ENCODE measurements at regions not wholly inside any gene's neighbourhood (a gene's known extent, or its start where the extent isn't known, plus 50 kb on each side); places are given as distances from the start of the nearest gene placed in this dataset.

- in situ Hi-C loops (cut with MboI; ENCODE audit: low sequenced_read_pairs), result no loop called here
- no peaks in the 10 kb centered on the region for H3K27me3 ChIP-seq (ENCODE audit: low read depth)
Observed at GRCh38 chr4:152155070-152155469, 380.8 kb downstream of the FBXW7 start.

GRCh38 chr4:152154433-152154832, 381.5 kb downstream of the FBXW7 start:
- no peaks in the 10 kb centered on the region for H3K9me3 ChIP-seq
- no peak overlapping the region for H3K4me3 ChIP-seq
- no peak for DNase-seq (ENCODE audit: low spot score in 2 of 2)
- no peaks in the 10 kb centered on the region for H3K27me3 ChIP-seq (ENCODE audit: low read depth)
- in situ Hi-C loops (cut with MboI; ENCODE audit: low sequenced_read_pairs), result no loop called here
- no peaks in the 10 kb centered on the region for H3K36me3 ChIP-seq (replicated peaks)
- H3K4me1 ChIP-seq, result no peaks in the 10 kb centered on the region

More at GRCh38 chr4:152155070-152155469, 380.8 kb downstream of the FBXW7 start:
- Histone ChIP-seq H3K36me3 (replicated peaks) (no peaks in the 10 kb centered on the region), H3K4me1 (no peaks in the 10 kb centered on the region), H3K9me3 (no peaks in the 10 kb centered on the region), H3K4me3 (no peak overlapping the region)
- DNase-seq (ENCODE audit: low spot score in 2 of 2), result no peak

- Histone ChIP-seq H3K4me1 (no peaks in the 10 kb centered on the region), H3K9me3 (no peaks in the 10 kb centered on the region), H3K4me3 (no peak overlapping the region), H3K36me3 (replicated peaks) (no peaks in the 10 kb centered on the region), H3K27me3 (ENCODE audit: low read depth) (no peaks in the 10 kb centered on the region)
- in situ Hi-C loops (cut with MboI; ENCODE audit: low sequenced_read_pairs), result no loop called here
- DNase-seq (ENCODE audit: low spot score in 2 of 2), result no peak
Observed at GRCh38 chr4:152153476-152154270, 382.2 kb downstream of the FBXW7 start.

GRCh38 chr4:152150214-152150613, 385.7 kb downstream of the FBXW7 start:
- in situ Hi-C loops (cut with MboI; ENCODE audit: low sequenced_read_pairs), result no loop called here
- no peak for DNase-seq (ENCODE audit: low spot score in 2 of 2)
- Histone ChIP-seq H3K9me3 (peaks cover 7% of the 10 kb centered on the region; the same call in 1 of the 2 replicates), H3K36me3 (replicated peaks) (no peaks in the 10 kb centered on the region), H3K27me3 (ENCODE audit: low read depth) (no peaks in the 10 kb centered on the region), H3K4me1 (no peaks in the 10 kb centered on the region), H3K4me3 (no peak overlapping the region)

GRCh38 chr4:152149745-152150144, 386.1 kb downstream of the FBXW7 start:
- no peaks in the 10 kb centered on the region for H3K36me3 ChIP-seq (replicated peaks)
- DNase-seq (ENCODE audit: low spot score in 2 of 2), result no peak
- no peaks in the 10 kb centered on the region for H3K27me3 ChIP-seq (ENCODE audit: low read depth)
- peaks cover 7% of the 10 kb centered on the region; the same call in 1 of the 2 replicates for H3K9me3 ChIP-seq
- no peak overlapping the region for H3K4me3 ChIP-seq
- in situ Hi-C loops (cut with MboI; ENCODE audit: low sequenced_read_pairs), result no loop called here
- H3K4me1 ChIP-seq, result no peaks in the 10 kb centered on the region

GRCh38 chr4:152148057-152148456, 387.2 kb upstream of the GATB start:
- Histone ChIP-seq H3K4me3 (no peak overlapping the region), H3K9me3 (peaks cover 7% of the 10 kb centered on the region; the same call in 1 of the 2 replicates), H3K27me3 (ENCODE audit: low read depth) (no peaks in the 10 kb centered on the region), H3K36me3 (replicated peaks) (no peaks in the 10 kb centered on the region), H3K4me1 (no peaks in the 10 kb centered on the region)
- no peak for DNase-seq (ENCODE audit: low spot score in 2 of 2)
- in situ Hi-C loops (cut with MboI; ENCODE audit: low sequenced_read_pairs), result no loop called here

GRCh38 chr4:152146244-152146643, 385.4 kb upstream of the GATB start:
- Histone ChIP-seq H3K4me3 (no peak overlapping the region), H3K9me3 (peaks cover 7% of the 10 kb centered on the region; the same call in 1 of the 2 replicates), H3K4me1 (no peaks in the 10 kb centered on the region), H3K36me3 (replicated peaks) (no peaks in the 10 kb centered on the region), H3K27me3 (ENCODE audit: low read depth) (no peaks in the 10 kb centered on the region)
- in situ Hi-C loops (cut with MboI; ENCODE audit: low sequenced_read_pairs), result no loop called here
- DNase-seq (ENCODE audit: low spot score in 2 of 2), result no peak

- no peak overlapping the region for H3K4me3 ChIP-seq
- DNase-seq (ENCODE audit: low spot score in 2 of 2), result no peak
- 0 out of 2 replicates have a peak, but pooled peaks cover 3% of the 10 kb centered on the region for H3K27me3 ChIP-seq (ENCODE audit: low read depth)
- no peaks in the 10 kb centered on the region for H3K36me3 ChIP-seq (replicated peaks)
- no peaks in the 10 kb centered on the region for H3K4me1 ChIP-seq
- in situ Hi-C loops (cut with MboI; ENCODE audit: low sequenced_read_pairs), result no loop called here
- H3K9me3 ChIP-seq, result peaks cover 7% of the 10 kb centered on the region; the same call in 1 of the 2 replicates
Observed at GRCh38 chr4:152143806-152144205, 383.0 kb upstream of the GATB start.

- Histone ChIP-seq H3K36me3 (replicated peaks) (no peaks in the 10 kb centered on the region), H3K4me3 (no peak overlapping the region), H3K27me3 (ENCODE audit: low read depth) (0 out of 2 replicates have a peak, but pooled peaks cover 3% of the 10 kb centered on the region), H3K9me3 (no peaks in the 10 kb centered on the region), H3K4me1 (no peaks in the 10 kb centered on the region)
- no peak for DNase-seq (ENCODE audit: low spot score in 2 of 2)
- in situ Hi-C loops (cut with MboI; ENCODE audit: low sequenced_read_pairs), result no loop called here
Observed at GRCh38 chr4:152138451-152138850, 377.6 kb upstream of the GATB start.

- Histone ChIP-seq H3K36me3 (replicated peaks) (no peaks in the 10 kb centered on the region), H3K9me3 (no peaks in the 10 kb centered on the region), H3K4me3 (no peak overlapping the region), H3K27me3 (ENCODE audit: low read depth) (no peaks in the 10 kb centered on the region), H3K4me1 (no peaks in the 10 kb centered on the region)
- no peak for DNase-seq (ENCODE audit: low spot score in 2 of 2)
- in situ Hi-C loops (cut with MboI; ENCODE audit: low sequenced_read_pairs), result no loop called here
Observed at GRCh38 chr4:152132776-152133175, 372.0 kb upstream of the GATB start.

- Histone ChIP-seq H3K36me3 (replicated peaks) (no peaks in the 10 kb centered on the region), H3K9me3 (no peaks in the 10 kb centered on the region), H3K4me3 (no peak overlapping the region), H3K4me1 (no peaks in the 10 kb centered on the region), H3K27me3 (ENCODE audit: low read depth) (no peaks in the 10 kb centered on the region; the same call in 1 of the 2 replicates)
- DNase-seq (ENCODE audit: low spot score in 2 of 2), result no peak
- in situ Hi-C loops (cut with MboI; ENCODE audit: low sequenced_read_pairs), result no loop called here
Observed at GRCh38 chr4:152128356-152128755, 367.5 kb upstream of the GATB start.

- no peaks in the 10 kb centered on the region for H3K4me1 ChIP-seq
- in situ Hi-C loops (cut with MboI; ENCODE audit: low sequenced_read_pairs), result no loop called here
- H3K36me3 ChIP-seq (replicated peaks), result no peaks in the 10 kb centered on the region
- DNase-seq (ENCODE audit: low spot score in 2 of 2), result no peak
- H3K9me3 ChIP-seq, result no peaks in the 10 kb centered on the region
- H3K4me3 ChIP-seq, result no peak overlapping the region
- no peaks in the 10 kb centered on the region; the same call in 1 of the 2 replicates for H3K27me3 ChIP-seq (ENCODE audit: low read depth)
Observed at GRCh38 chr4:152126238-152126637, 365.4 kb upstream of the GATB start.

- in situ Hi-C loops (cut with MboI; ENCODE audit: low sequenced_read_pairs), result no loop called here
- DNase-seq (ENCODE audit: low spot score in 2 of 2), result no peak
- no peaks in the 10 kb centered on the region for H3K4me1 ChIP-seq
Observed at GRCh38 chr4:152118819-152119553, 358.2 kb upstream of the GATB start.

GRCh38 chr4:152117933-152118507, 357.2 kb upstream of the GATB start:
- no peak for DNase-seq (ENCODE audit: low spot score in 2 of 2)
- in situ Hi-C loops (cut with MboI; ENCODE audit: low sequenced_read_pairs), result no loop called here
- Histone ChIP-seq H3K4me3 (no peak overlapping the region), H3K9me3 (no peaks in the 10 kb centered on the region), H3K4me1 (no peaks in the 10 kb centered on the region), H3K27me3 (ENCODE audit: low read depth) (no peaks in the 10 kb centered on the region; the same call in 1 of the 2 replicates), H3K36me3 (replicated peaks) (no peaks in the 10 kb centered on the region)

More at GRCh38 chr4:152118819-152119553, 358.2 kb upstream of the GATB start:
- no peaks in the 10 kb centered on the region for H3K36me3 ChIP-seq (replicated peaks)
- H3K27me3 ChIP-seq (ENCODE audit: low read depth), result no peaks in the 10 kb centered on the region; the same call in 1 of the 2 replicates
- H3K9me3 ChIP-seq, result no peaks in the 10 kb centered on the region
- H3K4me3 ChIP-seq, result no peak overlapping the region
